ENCODE measurements at regions not wholly inside any gene's neighbourhood (a gene's known extent, or its start where the extent isn't known, plus 50 kb on each side); places are given as distances from the start of the nearest gene placed in this dataset.

DNA sequence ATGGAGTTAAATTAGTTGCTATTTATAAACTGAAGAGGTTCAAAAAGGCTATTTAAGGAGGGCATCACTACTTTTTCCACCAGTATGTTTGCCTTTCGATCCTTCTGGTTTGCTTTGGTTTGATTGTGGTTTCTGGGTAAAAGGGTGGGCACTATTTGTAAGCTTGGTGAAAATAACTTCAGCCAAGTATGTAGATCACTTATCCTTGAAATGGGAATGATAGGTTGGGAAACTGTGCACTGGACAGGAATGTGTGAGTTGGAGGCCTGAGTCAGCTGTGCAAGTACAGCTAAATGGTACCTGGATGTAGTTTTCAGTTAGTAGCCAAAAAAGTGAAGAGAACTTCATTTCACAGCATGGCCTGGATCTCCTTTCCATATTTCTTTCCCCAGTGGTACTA is 466.2 kb downstream of the ENC1 start:
- DNase-seq, result no peak

DNA sequence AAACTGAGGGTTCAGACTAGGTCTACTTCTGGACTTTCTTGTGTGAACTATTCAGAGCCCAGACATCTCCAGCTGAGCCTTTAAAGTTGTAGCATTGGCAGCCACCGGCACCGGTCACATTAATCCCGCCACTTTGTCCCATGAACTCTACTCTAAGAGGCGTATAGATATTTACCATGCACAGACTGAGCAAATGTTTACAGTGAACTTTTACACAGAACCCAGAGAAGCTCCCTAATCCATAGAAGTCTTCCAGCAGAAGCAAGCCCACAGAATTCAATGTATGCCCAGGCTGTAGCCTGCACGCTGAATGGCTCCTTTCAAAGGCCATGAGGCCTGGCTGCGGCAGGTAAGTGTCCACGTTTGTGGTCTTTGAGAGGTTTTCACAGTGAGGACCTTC is 466.9 kb downstream of the ENC1 start:
- DNase-seq, result no peak

DNA sequence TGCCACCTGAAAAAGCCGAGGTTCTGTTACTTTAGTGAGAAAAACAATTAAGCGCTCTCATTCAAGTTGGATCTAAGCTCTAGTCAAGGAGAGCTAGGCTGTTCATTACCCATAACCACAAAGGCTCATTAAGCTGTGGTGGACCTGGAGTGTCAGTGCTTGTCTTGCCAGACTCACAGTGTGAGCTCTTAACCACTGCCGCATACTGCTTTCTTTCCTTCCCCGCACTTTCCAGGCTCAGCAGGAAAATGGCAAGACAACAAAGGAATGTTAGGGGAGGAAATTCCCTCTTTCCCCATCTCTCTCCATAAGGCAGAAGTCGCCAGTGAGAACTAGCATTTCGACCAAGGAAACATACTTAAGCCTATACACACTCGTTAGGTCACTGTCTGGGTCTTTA is 467.3 kb downstream of the ENC1 start:
- DNase-seq, result no peak

GRCh38 chr5:74169701-74170100 is 470.8 kb downstream of the ENC1 start:
- no peak for DNase-seq

- no peak for DNase-seq
These were observed 472.6 kb downstream of the ENC1 start for GRCh38 chr5:74167930-74168315.

DNA sequence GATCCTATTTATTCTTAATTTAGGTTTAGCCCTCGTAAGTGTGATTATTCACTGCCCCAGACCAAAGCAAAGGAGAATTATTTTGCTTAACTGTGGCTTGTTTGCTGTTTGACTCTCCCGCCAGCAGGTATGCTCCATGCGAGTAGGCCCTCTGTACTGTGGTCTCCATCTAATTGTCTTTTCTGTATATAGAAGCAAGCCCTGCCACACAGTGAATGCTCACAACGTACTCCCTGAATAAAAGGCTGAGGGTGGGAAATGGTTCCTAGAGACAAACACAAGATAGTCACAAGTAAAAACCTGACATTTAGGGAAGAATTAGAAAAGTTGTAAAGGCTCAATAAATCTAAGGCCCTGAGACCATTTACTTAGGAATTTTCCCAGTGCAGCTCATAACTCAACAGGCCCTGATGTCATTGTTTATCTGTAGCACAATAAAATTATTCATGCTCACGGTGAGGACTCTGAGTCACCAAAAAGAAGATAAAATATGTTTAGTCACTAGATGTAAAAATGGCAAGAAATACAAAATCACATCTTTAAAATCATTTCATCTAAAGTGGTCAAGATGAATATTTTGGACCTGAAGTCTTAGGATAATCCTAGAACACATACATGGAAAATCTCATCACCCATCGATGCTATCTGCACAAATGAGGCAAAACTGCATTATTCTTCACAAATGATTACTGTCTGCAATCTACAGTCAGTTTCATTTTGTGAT is 473.2 kb downstream of the ENC1 start:
- DNase-seq, result no peak

DNA sequence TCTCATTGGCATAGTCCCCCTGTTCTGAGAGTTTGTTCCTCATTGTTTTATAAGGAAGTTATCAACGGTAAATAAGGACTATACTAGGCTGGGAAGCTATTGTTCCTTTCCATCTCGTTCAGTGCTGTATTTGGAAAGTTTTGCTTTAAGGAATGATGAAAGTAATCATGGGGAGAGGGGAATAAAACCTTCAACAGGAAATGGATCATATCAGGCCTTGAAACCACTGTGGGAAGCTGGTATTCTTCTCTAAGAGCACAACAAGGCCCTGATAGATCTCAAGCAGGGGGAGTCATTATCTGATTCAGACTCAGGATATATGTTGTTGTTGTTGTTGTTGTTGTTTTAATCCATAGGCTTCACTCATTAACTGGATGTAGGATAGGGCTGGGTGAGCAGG is 474.5 kb downstream of the ENC1 start:
- DNase-seq, result no peak

DNA sequence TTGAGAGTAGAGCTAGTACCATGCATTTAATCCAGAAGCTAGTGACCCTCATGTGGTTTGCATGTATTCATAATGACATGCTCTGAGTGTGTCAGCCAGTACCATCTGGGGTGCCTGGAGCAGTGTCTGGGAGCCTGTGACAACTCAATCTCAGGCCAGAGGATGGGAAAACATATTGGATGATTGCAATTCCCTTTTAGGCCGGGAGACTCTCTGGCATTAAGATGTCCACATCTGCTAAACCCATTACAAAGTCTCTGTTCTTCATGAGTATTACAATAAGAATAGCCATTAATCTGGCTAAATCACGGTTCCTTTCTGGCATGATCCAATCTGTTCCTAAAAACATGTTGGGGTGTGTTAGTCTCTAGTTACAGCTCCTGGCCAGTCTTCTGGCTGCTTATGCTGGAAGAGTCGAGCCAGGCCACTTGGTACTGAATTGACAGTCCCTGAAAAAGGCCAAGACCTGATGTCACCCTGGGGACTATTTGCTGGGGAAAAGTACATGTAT is 475.7 kb downstream of the ENC1 start:
- DNase-seq, result no peak

DNA sequence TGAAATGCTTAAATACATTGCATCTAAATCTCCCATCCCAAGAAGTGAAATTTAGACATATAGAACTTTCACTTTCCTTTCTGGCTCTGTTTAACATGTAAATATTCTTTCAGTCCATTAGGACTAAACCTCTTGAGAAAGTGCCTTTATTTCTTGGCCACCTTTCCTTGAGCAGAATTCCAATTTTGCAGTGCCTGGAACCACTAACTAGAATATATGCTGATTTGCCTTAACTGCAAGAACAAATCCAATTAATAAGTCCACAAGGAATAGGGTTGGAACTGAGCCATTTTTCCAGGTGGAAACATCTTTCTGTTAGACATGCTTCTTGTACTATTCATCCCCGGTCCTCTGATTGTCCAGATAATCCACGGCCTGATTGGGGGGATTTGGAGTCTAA is 478.0 kb downstream of the ENC1 start:
- no peak for DNase-seq

- no peak for DNase-seq
These were observed 479.4 kb downstream of the ENC1 start for GRCh38 chr5:74161170-74161569.

- DNase-seq, result no peak
These were observed 483.7 kb downstream of the ENC1 start for GRCh38 chr5:74156728-74157383.

- DNase-seq, result no peak
These were observed 485.0 kb downstream of the ENC1 start for GRCh38 chr5:74155501-74155900.

DNA sequence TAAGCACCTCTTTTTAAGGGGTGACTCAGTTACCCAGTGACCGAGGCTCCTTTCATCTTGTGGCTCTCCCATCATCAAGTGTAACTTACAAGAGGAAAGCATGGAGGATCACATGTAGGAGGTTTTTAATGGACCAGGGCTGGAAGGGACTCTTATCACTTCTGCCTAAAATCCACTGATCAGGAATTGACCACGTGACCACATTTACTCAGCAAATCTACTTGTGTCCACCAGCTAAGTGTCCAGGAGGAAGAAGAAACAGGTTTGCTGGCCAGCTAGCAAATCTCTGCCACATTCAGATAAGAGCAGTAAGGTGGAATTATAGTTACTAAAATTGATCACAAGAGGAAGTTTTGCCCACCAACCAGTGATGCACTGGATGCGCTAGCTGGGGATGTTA is 486.0 kb downstream of the ENC1 start:
- no peak for DNase-seq

GRCh38 chr5:74153255-74153790 is 487.2 kb downstream of the ENC1 start:
- DNase-seq, result no peak

DNA sequence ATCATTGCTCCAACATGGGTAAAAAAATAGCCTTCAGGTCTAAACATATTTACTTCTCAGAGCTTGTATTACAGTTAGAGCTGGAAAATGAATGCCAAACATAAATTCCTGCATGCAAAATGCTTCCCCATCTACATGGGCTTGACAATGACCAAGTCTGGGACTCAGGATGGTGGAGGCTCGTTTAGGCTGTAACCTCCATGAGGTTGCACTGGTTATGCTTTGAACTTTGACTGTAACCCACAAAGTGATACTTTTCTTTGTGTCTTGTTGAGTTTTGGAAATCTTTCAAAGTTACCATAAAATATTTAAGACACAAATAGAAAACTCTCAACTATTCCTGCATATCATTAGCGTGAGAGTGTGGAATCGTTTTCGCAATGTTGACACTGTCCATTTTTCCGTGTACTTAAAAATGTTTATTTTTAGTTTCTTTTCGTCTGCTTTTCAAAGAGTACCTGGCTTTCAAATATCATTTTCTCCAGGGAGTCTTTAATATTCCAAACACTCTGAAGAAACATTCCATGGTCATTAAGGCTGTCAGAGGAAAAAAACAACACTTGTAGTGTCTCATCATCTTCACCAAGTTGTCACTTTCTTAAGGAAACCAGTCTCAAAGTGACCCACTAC is 487.8 kb downstream of the ENC1 start:
- no peak for DNase-seq

DNA sequence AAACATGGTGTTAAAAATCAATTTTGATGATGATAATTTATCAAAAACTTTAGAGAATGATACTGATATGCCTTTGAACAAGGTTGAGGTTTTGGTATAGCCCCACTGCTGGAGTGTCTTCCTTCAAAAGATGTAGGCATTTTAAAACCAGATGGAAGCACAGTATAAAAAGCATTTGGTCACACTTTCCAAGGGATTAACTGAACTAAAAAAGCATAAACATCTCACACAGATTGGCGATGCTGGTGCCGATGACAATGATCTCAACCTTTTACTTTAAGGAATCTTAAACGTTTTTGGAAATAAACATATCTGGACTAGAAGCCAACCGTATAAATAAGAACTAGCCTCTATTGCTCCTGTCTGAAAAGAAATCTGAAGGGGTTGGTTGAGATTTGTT is 488.4 kb downstream of the ENC1 start:
- no peak for DNase-seq

GRCh38 chr5:74149395-74149794 is 491.1 kb downstream of the ENC1 start:
- DNase-seq, result peak in 1 of 2 donors; percentile 33

DNA sequence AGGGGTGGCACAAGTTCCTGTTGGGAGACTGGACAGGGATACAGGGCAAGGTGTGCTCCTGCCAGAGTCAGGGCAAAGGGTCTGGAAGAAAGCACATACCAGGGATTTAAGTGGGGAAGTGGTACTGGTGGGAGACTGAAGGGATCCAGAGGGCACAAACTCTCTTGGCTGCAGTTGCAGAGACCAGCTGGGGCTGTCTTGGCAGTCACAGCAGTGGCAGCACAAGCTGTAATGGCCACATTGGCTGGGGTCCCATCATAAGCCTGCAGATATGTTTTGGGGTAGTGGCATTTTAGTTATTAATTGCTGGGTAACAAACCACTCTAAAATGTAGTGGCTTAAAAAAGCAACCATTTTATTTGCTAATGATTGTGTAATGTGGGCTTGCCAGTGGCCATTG is 492.2 kb downstream of the ENC1 start:
- no peak for DNase-seq

GRCh38 chr5:74146796-74147195 is 493.7 kb downstream of the ENC1 start:
- no peak for DNase-seq

- no peak for DNase-seq
These were observed 494.6 kb downstream of the ENC1 start for GRCh38 chr5:74145951-74146350.

GRCh38 chr5:74143721-74144330 is 496.7 kb downstream of the ENC1 start:
- no peak for DNase-seq

DNA sequence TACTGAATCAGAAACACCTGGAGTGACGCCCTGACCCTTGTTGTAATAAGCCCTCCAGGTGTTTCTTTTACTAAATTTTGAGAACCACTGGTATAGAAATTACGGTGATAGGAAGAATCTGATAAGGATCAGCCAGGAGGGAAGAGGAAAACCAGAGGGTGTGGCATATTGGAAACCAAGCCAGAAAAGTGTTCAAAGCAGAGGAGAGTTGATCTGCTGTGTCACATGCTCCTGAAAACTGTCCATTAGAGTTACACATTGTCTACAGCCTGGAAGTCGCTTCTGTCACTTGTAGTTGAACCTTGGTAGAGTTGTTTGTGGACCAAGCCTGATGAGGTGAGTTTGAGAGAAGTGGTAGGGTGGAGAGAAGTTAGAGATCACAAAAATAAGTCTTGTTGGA is 497.4 kb downstream of the ENC1 start:
- no peak for DNase-seq

- DNase-seq, result no peak
These were observed 499.5 kb downstream of the ENC1 start for GRCh38 chr5:74141053-74141452.

DNA sequence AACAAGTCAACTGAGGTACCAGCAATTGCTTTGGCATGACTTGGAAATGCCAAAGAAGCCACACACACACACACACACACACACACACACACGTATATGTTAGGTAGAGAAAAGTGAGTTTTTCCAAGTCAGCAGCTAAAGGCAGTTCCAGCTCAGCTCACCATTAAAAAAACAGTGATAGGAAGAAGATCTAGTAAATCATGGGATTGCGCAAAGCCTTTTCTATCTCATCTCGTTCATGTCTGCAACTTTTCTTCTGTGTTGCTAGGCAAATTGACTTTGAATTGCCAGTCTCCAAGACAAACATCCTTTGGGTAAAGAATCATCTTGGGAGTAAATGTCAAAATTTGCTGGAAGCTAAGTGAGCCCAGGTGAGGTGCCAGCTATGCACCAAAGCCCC is 500.1 kb downstream of the ENC1 start:
- no peak for DNase-seq
